HEK293T (cell line): ENCODE measurements at regions not wholly inside any gene's neighbourhood (a gene's known extent, or its start where the extent isn't known, plus 50 kb on each side); places are given as distances from the start of the nearest gene placed in this dataset.

Experiments
- CTCF ChIA-PET: fragments of 350-600 bp; formaldehyde crosslinking; extraction: SDS; loops from one replicate; lab custom pipeline; 2021; ENCODE audit warnings: antibody characterized with exemption, inconsistent platforms; lab: Yijun Ruan, JAX
- POLR2A ChIA-PET: fragments of 350-600 bp; formaldehyde crosslinking; extraction: SDS; loops from one replicate; lab custom pipeline; 2020; ENCODE audit warnings: antibody characterized with exemption, inconsistent platforms; lab: Yijun Ruan, JAX
- DNase-seq: peaks from one replicate; pipeline ENCODE4 v3.0.0; 2012; ENCODE audit warnings: mixed read lengths; ENCODE audit errors: extremely low spot score
- ARNT ChIP-seq: fragments of 450-650 bp; IDR thresholded peaks from 2 replicates; pipeline ENCODE4 v1.6.1; 2017; ENCODE audit warnings: mild to moderate bottlenecking
- BHLHE40 ChIP-seq: fragments of 450-650 bp; IDR thresholded peaks from 2 replicates; pipeline ENCODE4 v1.6.1; 2016; ENCODE audit warnings: mild to moderate bottlenecking, moderate library complexity, borderline replicate concordance
- CTBP1 ChIP-seq: fragments of 450-650 bp; IDR thresholded peaks from 2 replicates; pipeline ENCODE4 v1.6.1; 2016; ENCODE audit warnings: borderline replicate concordance
- ELF4 ChIP-seq: fragments of 450-650 bp; IDR thresholded peaks from 2 replicates; pipeline ENCODE4 v1.6.1; 2017; ENCODE audit warnings: antibody characterized with exemption
- FOXA1 ChIP-seq: fragments of 450-650 bp; IDR thresholded peaks from 2 replicates; pipeline ENCODE4 v1.6.1; 2016; ENCODE audit warnings: mild to moderate bottlenecking
- FOXK2 ChIP-seq: fragments of 450-650 bp; IDR thresholded peaks from 2 replicates; pipeline ENCODE4 v1.6.1; 2016; ENCODE audit warnings: mild to moderate bottlenecking
- FOXM1 ChIP-seq: fragments of 450-650 bp; IDR thresholded peaks from 2 replicates; pipeline ENCODE4 v1.6.1; 2017; ENCODE audit warnings: mild to moderate bottlenecking, borderline replicate concordance
- HDGF ChIP-seq: fragments of 450-650 bp; IDR thresholded peaks from 2 replicates; pipeline ENCODE4 v1.6.1; 2017; ENCODE audit warnings: antibody characterized with exemption, borderline replicate concordance
- L3MBTL2 ChIP-seq: fragments of 450-650 bp; conservative IDR thresholded peaks from 2 replicates; pipeline ENCODE4 v1.6.1; 2016; ENCODE audit warnings: mild to moderate bottlenecking
- LEF1 ChIP-seq: fragments of 450-650 bp; IDR thresholded peaks from 2 replicates; pipeline ENCODE4 v1.6.1; 2017; ENCODE audit warnings: mild to moderate bottlenecking, borderline replicate concordance
- NFRKB ChIP-seq: fragments of 450-650 bp; IDR thresholded peaks from 2 replicates; pipeline ENCODE4 v1.6.1; 2016; ENCODE audit warnings: mild to moderate bottlenecking, moderate library complexity
- SP1 ChIP-seq: fragments of 450-650 bp; IDR thresholded peaks from 2 replicates; pipeline ENCODE4 v1.6.1; 2017
- SUZ12 ChIP-seq: fragments of 450-650 bp; IDR thresholded peaks from 2 replicates; pipeline ENCODE4 v1.6.1; 2016; ENCODE audit warnings: mild to moderate bottlenecking
- TARDBP ChIP-seq: fragments of 450-650 bp; IDR thresholded peaks from 2 replicates; pipeline ENCODE4 v1.6.1; 2016
- ZNF384 ChIP-seq: fragments of 450-650 bp; IDR thresholded peaks from 2 replicates; pipeline ENCODE4 v1.6.1; 2016
- TF ChIP-seq, protein P1 (sequence below): fragments of 450-650 bp; IDR thresholded peaks from 2 replicates; pipeline ENCODE4 v1.6.1; 2016

DNA sequence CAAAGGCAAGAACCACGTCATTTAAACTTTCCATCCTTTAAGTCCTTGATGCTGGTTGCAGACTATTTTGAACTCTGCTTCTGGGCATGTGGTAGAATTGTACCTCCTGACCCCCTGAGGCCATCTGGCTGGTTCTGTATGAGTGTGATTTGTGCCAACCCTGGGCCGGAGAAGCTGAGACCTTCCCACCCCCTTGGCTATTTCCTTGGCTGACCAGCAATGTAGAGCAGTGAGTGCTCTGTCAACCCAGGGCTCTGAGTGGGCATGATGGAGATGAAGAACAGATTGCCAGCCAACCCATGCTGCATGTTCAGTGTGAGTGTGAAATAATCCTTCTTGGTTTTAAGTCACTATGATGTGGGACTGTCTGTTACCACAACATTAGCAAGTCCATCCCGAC lies 82.1 kb upstream of the RASGRP1 start:
- no peak for DNase-seq
- ChIA-PET POLR2A (no interaction called here), CTCF (interaction anchor here (1.1 kb wide), 1 partner anchor 83 kb away, joined by 3 read pairs; no protein-coding TSS in a partner anchor)
- no peak for TF ChIP-seq HDGF
- no peak for TF ChIP-seq CTBP1
- no peak for TF ChIP-seq FOXK2
- TF ChIP-seq ELF4: no peak
- no peak for TF ChIP-seq ARNT

- no peak for DNase-seq
- TF ChIP-seq SP1: no peak
- no peak for TF ChIP-seq HDGF
- TF ChIP-seq CTBP1: no peak
- no peak for TF ChIP-seq FOXM1
- TF ChIP-seq L3MBTL2: no peak
- TF ChIP-seq NFRKB: no peak
- no peak for TF ChIP-seq FOXK2
- no peak for TF ChIP-seq ARNT
- TF ChIP-seq LEF1: no peak
- no peak for TF ChIP-seq FOXA1
- no peak for TF ChIP-seq ELF4
- TF ChIP-seq, protein P1, sequence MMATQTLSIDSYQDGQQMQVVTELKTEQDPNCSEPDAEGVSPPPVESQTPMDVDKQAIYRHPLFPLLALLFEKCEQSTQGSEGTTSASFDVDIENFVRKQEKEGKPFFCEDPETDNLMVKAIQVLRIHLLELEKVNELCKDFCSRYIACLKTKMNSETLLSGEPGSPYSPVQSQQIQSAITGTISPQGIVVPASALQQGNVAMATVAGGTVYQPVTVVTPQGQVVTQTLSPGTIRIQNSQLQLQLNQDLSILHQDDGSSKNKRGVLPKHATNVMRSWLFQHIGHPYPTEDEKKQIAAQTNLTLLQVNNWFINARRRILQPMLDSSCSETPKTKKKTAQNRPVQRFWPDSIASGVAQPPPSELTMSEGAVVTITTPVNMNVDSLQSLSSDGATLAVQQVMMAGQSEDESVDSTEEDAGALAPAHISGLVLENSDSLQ: no peak
- TF ChIP-seq SUZ12: no peak
- no peak for TF ChIP-seq TARDBP
- no peak for TF ChIP-seq BHLHE40
- ChIA-PET CTCF (interaction anchor here (0.9 to 1.1 kb wide), 2 partner anchors 84 kb away, joined by 3 read pairs; no protein-coding TSS in a partner anchor), POLR2A (no interaction called here)
Measured at GRCh38 chr15:38647683-38648082, 83.1 kb upstream of the RASGRP1 start.

GRCh38 chr15:38648121-38648843 lies 83.7 kb upstream of the RASGRP1 start:
- ChIA-PET POLR2A (no interaction called here), CTCF (interaction anchor here (0.9 kb wide), 1 partner anchor 84 kb away, joined by 3 read pairs; no protein-coding TSS in a partner anchor)
- no peak for DNase-seq
- no peak for TF ChIP-seq HDGF
- TF ChIP-seq NFRKB: no peak
- TF ChIP-seq ARNT: no peak
- no peak for TF ChIP-seq LEF1
- TF ChIP-seq FOXK2: no peak
- TF ChIP-seq L3MBTL2: no peak
- no peak for TF ChIP-seq SUZ12
- TF ChIP-seq FOXM1: no peak
- TF ChIP-seq TARDBP: no peak
- TF ChIP-seq BHLHE40: no peak
- TF ChIP-seq SP1: no peak
- no peak for TF ChIP-seq CTBP1
- TF ChIP-seq, protein P1: no peak
- TF ChIP-seq ZNF384: no peak
- TF ChIP-seq ELF4: no peak
- TF ChIP-seq FOXA1: no peak

DNA sequence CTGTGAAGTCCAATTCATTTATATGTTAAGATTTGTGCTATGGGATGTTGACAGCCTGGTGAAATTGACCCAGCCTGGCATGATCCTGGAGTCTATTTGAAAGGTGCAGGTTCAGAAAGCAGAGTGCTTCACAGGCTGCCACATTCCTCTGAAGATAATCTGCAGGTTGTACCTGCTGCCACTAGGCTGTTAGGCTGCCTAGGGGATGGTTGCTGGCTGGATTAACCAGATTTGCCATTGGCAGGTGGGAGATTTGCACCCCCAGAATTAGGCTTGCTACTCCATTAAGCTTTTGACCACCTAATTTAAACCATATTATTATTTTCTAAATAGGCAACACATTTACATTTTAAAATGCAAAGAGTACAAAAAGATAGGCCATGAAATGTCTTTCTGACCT lies 85.8 kb upstream of the RASGRP1 start:
- DNase-seq: no peak
- ChIA-PET POLR2A (no interaction called here), CTCF (no interaction called here)
- TF ChIP-seq ARNT: no peak
- no peak for TF ChIP-seq SUZ12
- no peak for TF ChIP-seq CTBP1
- TF ChIP-seq ELF4: no peak
- no peak for TF ChIP-seq TARDBP
- TF ChIP-seq BHLHE40: no peak
- TF ChIP-seq FOXA1: no peak
- no peak for TF ChIP-seq L3MBTL2
- TF ChIP-seq, protein P1: no peak
- TF ChIP-seq FOXM1: no peak
- TF ChIP-seq ZNF384: no peak
- TF ChIP-seq SP1: no peak
- no peak for TF ChIP-seq HDGF
- TF ChIP-seq FOXK2: no peak
- TF ChIP-seq LEF1: no peak
- no peak for TF ChIP-seq NFRKB

DNA sequence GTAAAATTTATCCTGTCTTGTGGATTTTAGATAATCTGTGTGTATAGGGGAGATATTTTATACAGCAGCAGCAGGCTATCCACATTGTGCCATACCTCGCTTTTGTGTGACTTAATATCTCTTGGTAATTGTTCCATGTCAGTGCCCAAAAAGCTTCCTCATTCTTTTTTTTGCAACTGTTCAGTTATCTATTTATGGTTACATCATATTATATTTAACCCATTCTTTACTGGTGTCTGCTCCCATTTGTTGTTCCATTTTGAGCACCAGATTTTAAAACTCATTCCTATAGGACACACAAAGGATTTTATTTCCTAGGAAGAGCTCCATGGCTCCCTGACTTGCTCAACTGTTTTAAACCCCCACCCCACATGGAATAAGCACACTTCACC lies 86.3 kb upstream of the RASGRP1 start:
- DNase-seq: no peak
- POLR2A ChIA-PET: no interaction called here
- CTCF ChIA-PET: no interaction called here
- TF ChIP-seq SP1 (no peak), L3MBTL2 (no peak), CTBP1 (no peak), NFRKB (no peak), HDGF (no peak), ZNF384 (no peak), FOXM1 (no peak), FOXA1 (no peak), ELF4 (no peak), ARNT (no peak), TARDBP (no peak), SUZ12 (no peak), BHLHE40 (no peak)
- TF ChIP-seq, protein P1: no peak
